Duodenal mucosa (tissue), 2 donors: ENCODE measurements at regions not wholly inside any gene's neighbourhood (a gene's known extent, or its start where the extent isn't known, plus 50 kb on each side); places are given as distances from the start of the nearest gene placed in this dataset.
"Not testable (repeated sequence)": the region's sequence is repeated elsewhere in the genome, so short reads cannot be mapped to it uniquely, and the experiment has no call there.

Experiments
- H3K27ac ChIP-seq: one replicate; pipeline ENCODE4 v1.7.0; 2013; ENCODE audit warnings: low read depth, low read length
- H3K27me3 ChIP-seq, 2 donors: one replicate each; pipeline ENCODE4 v1.7.0; 2013; ENCODE audit warnings: low read length in 2 of 2, control low read depth in 1 of 2; ENCODE audit not compliant: insufficient read depth in 2 of 2, control insufficient read depth in 1 of 2
- H3K36me3 ChIP-seq, 2 donors: one replicate each; pipeline ENCODE4 v1.7.0; 2013; ENCODE audit warnings: low read length in 2 of 2, control low read depth in 1 of 2; ENCODE audit not compliant: insufficient read depth in 2 of 2, control insufficient read depth in 1 of 2
- H3K4me1 ChIP-seq, 2 donors: one replicate each; pipeline ENCODE4 v1.7.0; 2013; ENCODE audit warnings: low read length in 2 of 2, control low read depth in 1 of 2; ENCODE audit not compliant: insufficient read depth in 2 of 2, control insufficient read depth in 1 of 2
- H3K4me3 ChIP-seq, 2 donors: one replicate each; pipeline ENCODE4 v1.7.0; 2013; ENCODE audit warnings: low read length in 2 of 2, low read depth in 1 of 2
- H3K9ac ChIP-seq, 2 donors: one replicate each; pipeline ENCODE4 v1.7.0; 2013; ENCODE audit warnings: low read length in 2 of 2, low read depth in 1 of 2
- H3K9me3 ChIP-seq, 2 donors: one replicate each; pipeline ENCODE4 v1.7.0; 2013; ENCODE audit warnings: low read length in 2 of 2, control low read depth in 1 of 2; ENCODE audit not compliant: control insufficient read depth in 1 of 2

- not testable (repeated sequence) for H3K4me1 ChIP-seq, H3K4me3 ChIP-seq, H3K36me3 ChIP-seq, H3K27me3 ChIP-seq, H3K9ac ChIP-seq, H3K27ac ChIP-seq
- peaks cover 7 to 17% of the 10 kb centered on the region in 2 donors for H3K9me3 ChIP-seq
Measured at GRCh38 chr2:4115435-4115834, 412.1 kb downstream of the DCDC2C start.

GRCh38 chr2:4122726-4123125, 419.4 kb downstream of the DCDC2C start:
- H3K9me3 ChIP-seq: peaks cover 0 to 2% of the 10 kb centered on the region in 2 donors

GRCh38 chr2:4130651-4131050, 427.3 kb downstream of the DCDC2C start:
- no peak overlapping the region for H3K9ac ChIP-seq
- H3K27ac ChIP-seq: no peak overlapping the region
- H3K9me3 ChIP-seq: peaks cover 24 to 27% of the 10 kb centered on the region in 2 donors
- H3K36me3 ChIP-seq: no peaks in the 10 kb centered on the region
- no peaks in the 10 kb centered on the region for H3K4me1 ChIP-seq
- H3K4me3 ChIP-seq: no peak overlapping the region
- no peaks in the 10 kb centered on the region for H3K27me3 ChIP-seq

More at GRCh38 chr2:4122726-4123125, 419.4 kb downstream of the DCDC2C start:
- H3K9ac ChIP-seq: no peak overlapping the region
- no peaks in the 10 kb centered on the region for H3K36me3 ChIP-seq
- no peak overlapping the region for H3K4me3 ChIP-seq
- H3K27ac ChIP-seq: no peak overlapping the region
- H3K4me1 ChIP-seq: no peaks in the 10 kb centered on the region
- H3K27me3 ChIP-seq: no peaks in the 10 kb centered on the region

GRCh38 chr2:4134551-4135550, 431.5 kb downstream of the DCDC2C start:
- no peak overlapping the region for H3K9ac ChIP-seq
- H3K27me3 ChIP-seq: no peaks in the 10 kb centered on the region
- H3K4me1 ChIP-seq: no peaks in the 10 kb centered on the region
- H3K4me3 ChIP-seq: no peak overlapping the region
- H3K36me3 ChIP-seq: no peaks in the 10 kb centered on the region
- H3K27ac ChIP-seq: no peak overlapping the region
- peaks cover 27 to 28% of the 10 kb centered on the region in 2 donors for H3K9me3 ChIP-seq

GRCh38 chr2:4135765-4136164, 432.4 kb downstream of the DCDC2C start:
- Histone ChIP-seq H3K27me3 (no peaks in the 10 kb centered on the region), H3K27ac (no peak overlapping the region), H3K4me1 (no peaks in the 10 kb centered on the region), H3K9ac (no peak overlapping the region), H3K9me3 (peaks cover 24 to 30% of the 10 kb centered on the region in 2 donors), H3K36me3 (no peaks in the 10 kb centered on the region), H3K4me3 (no peak overlapping the region)

- H3K4me3 ChIP-seq: no peak overlapping the region
- H3K9ac ChIP-seq: no peak overlapping the region
- H3K27ac ChIP-seq: no peak overlapping the region
- no peaks in the 10 kb centered on the region for H3K36me3 ChIP-seq
- H3K9me3 ChIP-seq: peaks cover 15 to 20% of the 10 kb centered on the region in 2 donors
- no peaks in the 10 kb centered on the region for H3K4me1 ChIP-seq
- no peaks in the 10 kb centered on the region for H3K27me3 ChIP-seq
Measured at GRCh38 chr2:4139316-4139715, 435.9 kb downstream of the DCDC2C start.

- no peak overlapping the region for H3K27ac ChIP-seq
- no peaks in the 10 kb centered on the region for H3K27me3 ChIP-seq
- peaks cover 15 to 20% of the 10 kb centered on the region in 2 donors for H3K9me3 ChIP-seq
Measured at GRCh38 chr2:4139731-4140130, 436.4 kb downstream of the DCDC2C start.

GRCh38 chr2:4140281-4140970, 437.1 kb downstream of the DCDC2C start:
- no peaks in the 10 kb centered on the region for H3K36me3 ChIP-seq
- no peaks in the 10 kb centered on the region for H3K4me1 ChIP-seq
- no peak overlapping the region for H3K4me3 ChIP-seq
- no peak overlapping the region for H3K9ac ChIP-seq
- no peaks in the 10 kb centered on the region for H3K27me3 ChIP-seq
- H3K9me3 ChIP-seq: peaks cover 15 to 20% of the 10 kb centered on the region in 2 donors
- H3K27ac ChIP-seq: no peak overlapping the region

More at GRCh38 chr2:4139731-4140130, 436.4 kb downstream of the DCDC2C start:
- no peaks in the 10 kb centered on the region for H3K36me3 ChIP-seq
- no peak overlapping the region for H3K9ac ChIP-seq
- H3K4me1 ChIP-seq: no peaks in the 10 kb centered on the region
- H3K4me3 ChIP-seq: no peak overlapping the region

- H3K27me3 ChIP-seq: no peaks in the 10 kb centered on the region
- no peaks in the 10 kb centered on the region for H3K36me3 ChIP-seq
- no peaks in the 10 kb centered on the region for H3K4me1 ChIP-seq
- no peak overlapping the region for H3K9ac ChIP-seq
- peaks cover 11 to 12% of the 10 kb centered on the region in 2 donors for H3K9me3 ChIP-seq
- H3K27ac ChIP-seq: no peak overlapping the region
- H3K4me3 ChIP-seq: no peak overlapping the region
Measured at GRCh38 chr2:4144731-4145130, 441.4 kb downstream of the DCDC2C start.

- no peaks in the 10 kb centered on the region for H3K27me3 ChIP-seq
- peaks cover 15 to 18% of the 10 kb centered on the region in 2 donors for H3K9me3 ChIP-seq
- no peak overlapping the region for H3K4me3 ChIP-seq
- H3K27ac ChIP-seq: no peak overlapping the region
- H3K9ac ChIP-seq: no peak overlapping the region
- H3K4me1 ChIP-seq: no peaks in the 10 kb centered on the region
- no peaks in the 10 kb centered on the region for H3K36me3 ChIP-seq
Measured at GRCh38 chr2:4151521-4151920, 448.1 kb downstream of the DCDC2C start.
